C1 segment of cervical spinal cord (tissue), 14 donors: ENCODE measurements at regions not wholly inside any gene's neighbourhood (a gene's known extent, or its start where the extent isn't known, plus 50 kb on each side); places are given as distances from the start of the nearest gene placed in this dataset.
A peak's percentile ranks its signal among the peaks of the same experiment; 100 is the strongest.
"Not testable (repeated sequence)": the region's sequence is repeated elsewhere in the genome, so short reads cannot be mapped to it uniquely, and the experiment has no call there.

Source experiments
- DNase-seq, 14 donors: peaks; one replicate each; lab custom pipeline; 2025; lab: John Stamatoyannopoulos, UW

DNA sequence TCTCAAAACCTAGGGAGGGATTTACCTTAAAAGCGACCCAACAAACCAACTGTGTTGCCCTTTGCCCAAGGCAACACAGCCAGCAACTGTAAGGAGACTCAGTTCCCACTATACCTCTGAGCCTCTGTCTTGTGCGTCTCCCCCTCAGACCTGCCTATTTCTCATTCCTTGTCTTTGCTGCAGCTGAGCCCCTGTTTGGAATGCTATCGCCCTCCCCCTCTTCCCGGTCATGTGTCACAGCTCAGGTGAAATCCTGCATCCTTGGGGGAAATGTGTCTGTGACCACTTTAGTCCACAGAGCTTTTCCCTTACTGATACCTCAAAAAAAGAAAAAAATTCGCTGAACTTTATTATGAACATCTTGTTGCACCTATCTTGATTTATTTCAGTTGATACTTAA is 52.0 kb upstream of the LRIG1 start:
- no peak for DNase-seq

DNA sequence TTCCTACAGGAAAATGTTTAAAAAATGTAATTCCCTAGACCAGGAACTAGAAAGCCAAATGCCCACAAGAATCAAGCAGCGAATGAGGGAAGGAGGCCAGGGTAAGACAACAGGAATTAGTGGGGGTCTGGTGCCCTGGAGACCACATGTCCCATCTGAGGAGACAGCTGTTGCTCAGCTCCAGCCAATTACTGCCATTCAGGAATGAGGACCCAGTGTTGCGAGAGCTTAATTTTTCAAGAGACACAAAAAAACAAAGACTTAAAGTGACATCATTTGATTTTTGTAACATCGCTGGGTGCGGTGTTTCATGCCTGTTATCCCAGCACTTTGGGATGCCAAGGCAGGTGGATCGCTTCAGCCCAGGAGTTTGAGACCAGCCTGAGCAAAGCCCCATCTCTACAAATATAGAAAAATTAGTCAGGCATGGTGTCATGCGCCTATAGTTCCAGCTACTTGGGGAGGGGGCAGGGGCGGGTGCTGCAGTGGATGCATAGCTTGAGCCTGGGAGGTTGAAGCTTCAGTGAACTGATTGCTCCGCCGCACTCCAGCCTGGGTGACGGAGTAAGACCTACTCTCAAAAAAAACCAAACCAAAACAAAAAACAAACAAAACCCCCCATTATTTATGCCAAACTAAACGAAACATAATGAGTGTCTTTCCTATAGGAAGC is 52.8 kb upstream of the LRIG1 start:
- DNase-seq, result no peak

DNA sequence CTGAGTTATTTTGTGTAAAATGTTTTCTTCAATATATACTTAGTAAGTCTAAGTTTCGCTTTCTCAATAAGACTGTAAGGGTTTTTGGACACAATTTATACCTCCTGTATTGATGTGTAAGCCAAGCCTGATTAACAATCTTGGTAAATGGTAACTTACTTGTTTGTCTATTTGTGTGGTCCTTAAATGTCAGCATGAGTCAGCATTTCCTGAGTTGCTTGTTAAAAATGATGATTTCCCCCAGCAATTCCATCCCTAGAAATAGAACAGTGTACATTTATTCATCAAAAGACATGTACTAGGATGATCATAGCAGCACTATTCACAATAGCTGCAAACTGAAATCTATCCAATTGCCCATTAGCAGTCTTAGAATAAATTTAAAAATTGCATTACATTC is 53.4 kb upstream of the LRIG1 start:
- no peak for DNase-seq

DNA sequence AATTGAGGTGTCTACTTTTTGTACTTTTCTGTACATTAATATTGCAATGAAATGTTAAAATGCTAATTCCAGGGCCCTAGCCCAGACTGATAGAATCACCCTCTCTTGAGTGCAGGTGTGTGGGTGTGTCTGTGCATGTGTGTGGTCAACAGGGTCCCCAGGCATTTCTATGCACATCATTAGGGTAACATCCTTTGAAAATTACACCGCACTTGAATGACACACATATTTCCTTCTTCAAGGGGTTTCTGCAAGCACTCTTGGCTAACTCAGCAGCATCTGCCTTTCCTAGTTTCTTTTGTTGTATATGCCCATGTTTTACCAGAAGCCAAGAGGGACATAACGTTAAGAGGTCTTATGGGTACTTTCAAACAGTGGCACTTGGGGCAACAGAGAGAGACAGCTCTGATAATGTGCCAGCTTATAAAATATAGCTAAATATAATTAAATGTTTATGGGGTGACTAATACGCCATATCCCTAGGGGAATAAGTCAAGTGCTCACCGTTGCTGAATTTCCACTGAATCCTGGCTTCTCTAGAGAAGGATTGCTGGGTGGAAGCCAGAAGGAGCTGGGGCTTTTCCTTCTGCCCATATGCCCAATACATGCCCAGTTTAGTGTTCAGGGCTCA is 54.5 kb upstream of the LRIG1 start:
- no peak for DNase-seq

DNA sequence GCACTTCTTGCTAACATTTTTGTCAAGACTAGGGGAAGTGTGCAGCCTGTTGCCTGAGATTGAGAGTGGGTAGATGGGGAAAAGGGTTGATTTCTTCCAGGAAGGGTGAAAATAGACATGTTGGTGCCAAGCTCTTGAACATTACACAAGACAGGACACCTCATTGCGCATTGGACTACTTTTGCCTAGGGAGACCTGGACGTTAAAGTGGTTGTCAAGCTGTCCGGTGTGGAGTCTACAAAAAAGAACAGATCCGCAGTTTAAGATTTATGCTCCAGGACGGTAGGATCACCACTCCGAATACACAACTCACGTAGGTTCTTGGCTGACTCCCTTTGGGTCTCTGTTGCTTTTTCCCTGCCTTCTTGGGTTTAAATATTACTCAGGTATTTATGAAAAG is 56.3 kb upstream of the LRIG1 start:
- no peak for DNase-seq

DNA sequence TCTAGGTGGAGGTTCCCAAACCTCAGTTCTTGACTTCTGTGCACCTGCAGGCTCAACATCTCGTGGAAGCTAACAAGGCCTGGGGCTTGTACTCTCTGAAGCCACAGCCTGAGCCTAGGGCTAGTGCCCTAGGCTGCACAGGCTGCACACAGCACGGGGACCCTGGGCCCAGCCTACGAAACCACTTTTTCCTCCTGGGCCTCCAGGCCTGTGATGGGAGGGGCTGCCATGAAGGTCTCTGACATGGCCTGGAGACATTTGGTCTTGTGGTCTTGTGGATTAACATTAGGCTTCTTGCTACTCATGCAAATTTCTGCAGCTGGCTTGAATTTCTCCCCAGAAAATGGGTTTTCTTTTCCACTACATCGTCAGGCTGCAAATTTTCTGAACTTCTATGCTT is 59.1 kb upstream of the LRIG1 start:
- DNase-seq, result not testable (repeated sequence)

DNA sequence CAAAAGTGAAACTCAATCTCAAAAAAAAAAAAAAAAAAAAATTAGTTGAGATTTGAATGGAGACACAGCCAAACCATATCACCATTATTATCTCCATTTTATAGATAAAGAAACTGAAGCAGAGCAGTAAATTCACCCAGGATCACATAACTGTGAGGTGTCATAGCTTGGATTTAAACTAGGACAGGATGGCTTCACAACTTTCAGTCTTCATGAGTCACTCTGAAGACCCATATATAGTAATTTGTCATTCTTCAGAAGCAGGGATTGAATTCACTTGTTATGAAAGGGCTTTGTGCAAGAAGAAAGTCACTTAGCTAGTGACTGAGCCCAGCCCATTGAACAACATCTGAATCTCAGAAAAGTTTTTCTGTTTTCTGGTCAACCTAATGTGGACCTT is 60.5 kb upstream of the LRIG1 start:
- DNase-seq, result no peak

DNA sequence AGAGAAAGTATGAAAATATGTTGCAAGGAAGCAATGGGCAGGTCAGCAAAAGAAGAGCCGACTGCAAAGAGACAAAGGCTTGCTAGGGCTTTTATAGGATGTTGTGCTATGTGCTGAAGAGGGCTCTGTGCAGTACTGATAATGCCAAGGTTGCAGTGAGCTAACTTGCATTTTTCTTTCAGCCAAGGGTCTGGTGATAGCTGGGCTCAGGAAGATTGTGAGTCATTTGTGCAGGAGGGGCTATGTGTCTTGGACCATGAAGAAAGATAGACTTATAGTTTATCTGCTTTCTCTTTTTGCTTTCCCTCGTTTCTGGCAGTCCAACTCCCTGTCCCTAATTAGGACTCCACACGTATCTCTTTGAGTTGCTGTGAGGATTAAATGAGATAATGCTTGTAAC is 64.5 kb upstream of the LRIG1 start:
- DNase-seq, result no peak

DNA sequence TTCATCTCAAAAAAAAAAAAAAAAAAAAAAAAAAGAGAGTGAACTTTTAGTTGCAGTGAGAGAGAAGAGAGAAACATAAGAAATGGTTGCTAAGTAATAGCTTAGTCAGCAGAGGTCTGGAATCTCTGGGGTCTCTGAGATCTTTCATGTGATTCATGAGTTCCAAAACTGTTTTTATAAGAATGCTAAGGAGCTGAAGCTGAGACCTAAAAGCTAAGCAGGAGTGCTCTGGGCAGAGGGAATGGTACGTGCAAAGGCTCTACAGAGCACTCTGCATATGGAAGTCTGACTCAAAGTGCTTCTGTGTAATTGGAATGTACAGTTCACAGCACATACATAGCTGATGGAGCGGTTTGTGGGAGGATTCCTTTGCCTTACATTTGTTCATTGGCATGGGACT is 66.3 kb upstream of the LRIG1 start:
- no peak for DNase-seq

DNA sequence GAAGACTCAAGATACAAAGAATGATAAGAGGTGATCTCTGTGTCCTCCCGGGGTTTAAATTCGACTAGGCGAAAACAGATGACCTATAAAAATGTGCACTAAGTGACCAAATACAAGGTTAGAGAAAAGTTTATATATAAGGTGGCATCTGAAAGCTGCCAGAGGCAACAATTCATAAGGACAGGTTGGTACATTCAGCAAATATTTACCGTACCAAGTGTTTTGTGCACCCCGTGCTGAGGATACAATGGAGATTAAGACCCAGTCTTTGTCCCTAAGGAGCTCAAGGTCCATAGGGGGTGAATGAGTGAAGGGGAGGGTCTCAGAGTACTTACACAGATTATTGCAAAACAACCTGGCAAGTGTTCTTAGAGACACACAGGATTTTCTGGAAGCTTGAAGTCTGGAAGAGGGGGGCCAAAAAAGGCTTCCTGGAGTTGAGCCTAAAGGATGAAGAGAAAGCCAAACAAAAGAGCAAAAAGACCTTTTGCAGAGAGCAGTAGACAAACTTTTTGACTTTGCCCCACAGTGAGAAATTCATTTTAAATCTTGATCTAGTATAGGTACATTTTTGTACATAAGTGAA is 71.4 kb upstream of the LRIG1 start:
- peak in 1 of 14 donors; percentile 5 for DNase-seq

DNA sequence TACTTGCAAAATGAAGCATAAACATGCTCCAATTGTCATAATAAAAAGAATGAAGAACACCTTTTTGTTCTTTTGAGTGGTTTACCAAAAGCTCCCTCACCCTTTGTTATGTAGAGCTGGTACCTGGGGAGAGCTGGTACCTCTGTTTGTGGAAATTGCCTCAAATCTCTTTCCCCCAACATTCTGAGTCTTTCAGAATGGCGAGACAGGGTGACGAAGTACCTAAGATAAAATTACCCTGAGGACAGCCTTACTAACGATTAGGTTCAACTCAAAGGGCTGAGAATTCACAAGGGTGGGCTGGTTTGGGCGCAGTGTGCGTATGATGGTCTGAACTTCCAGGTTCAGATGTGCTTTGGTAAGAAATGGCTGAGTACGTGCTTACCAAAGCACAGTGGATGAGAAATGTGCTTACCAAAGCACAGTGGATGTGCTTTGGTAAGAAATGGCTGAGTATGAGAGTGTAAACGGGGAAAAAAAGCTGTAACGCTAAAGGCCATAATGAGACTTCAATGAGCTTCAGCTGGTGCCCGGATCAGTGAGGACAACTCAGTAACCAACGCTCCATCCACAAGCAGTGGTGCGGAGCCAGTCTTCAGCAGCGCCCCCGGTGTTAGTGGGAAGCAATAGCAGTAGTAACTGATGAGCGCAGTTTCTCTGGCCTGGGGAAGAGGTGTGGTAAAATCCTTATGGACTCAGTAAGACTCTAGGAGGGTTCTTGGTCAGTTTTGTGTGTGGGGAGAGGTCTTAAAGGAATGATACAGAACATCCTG is 72.3 kb upstream of the LRIG1 start:
- DNase-seq, result no peak

DNA sequence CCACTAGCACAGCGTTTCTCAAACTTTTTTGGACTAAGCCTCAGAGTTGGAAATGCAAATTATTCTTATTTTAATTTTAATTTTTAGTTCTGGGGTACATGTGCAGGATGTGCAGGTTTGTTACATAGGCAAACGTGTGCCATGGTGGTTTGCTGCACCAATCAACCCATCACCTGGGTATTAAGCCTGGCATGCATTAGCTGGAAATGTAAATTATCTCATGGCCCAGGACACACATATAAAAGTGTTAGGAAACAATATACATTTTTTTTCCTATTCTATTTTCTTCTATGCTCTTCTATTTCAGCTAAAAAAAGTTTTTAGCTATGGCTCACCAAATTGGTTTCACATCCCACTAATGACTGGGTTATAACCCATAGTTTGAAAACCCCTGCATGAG is 73.3 kb upstream of the LRIG1 start:
- DNase-seq, result no peak

DNA sequence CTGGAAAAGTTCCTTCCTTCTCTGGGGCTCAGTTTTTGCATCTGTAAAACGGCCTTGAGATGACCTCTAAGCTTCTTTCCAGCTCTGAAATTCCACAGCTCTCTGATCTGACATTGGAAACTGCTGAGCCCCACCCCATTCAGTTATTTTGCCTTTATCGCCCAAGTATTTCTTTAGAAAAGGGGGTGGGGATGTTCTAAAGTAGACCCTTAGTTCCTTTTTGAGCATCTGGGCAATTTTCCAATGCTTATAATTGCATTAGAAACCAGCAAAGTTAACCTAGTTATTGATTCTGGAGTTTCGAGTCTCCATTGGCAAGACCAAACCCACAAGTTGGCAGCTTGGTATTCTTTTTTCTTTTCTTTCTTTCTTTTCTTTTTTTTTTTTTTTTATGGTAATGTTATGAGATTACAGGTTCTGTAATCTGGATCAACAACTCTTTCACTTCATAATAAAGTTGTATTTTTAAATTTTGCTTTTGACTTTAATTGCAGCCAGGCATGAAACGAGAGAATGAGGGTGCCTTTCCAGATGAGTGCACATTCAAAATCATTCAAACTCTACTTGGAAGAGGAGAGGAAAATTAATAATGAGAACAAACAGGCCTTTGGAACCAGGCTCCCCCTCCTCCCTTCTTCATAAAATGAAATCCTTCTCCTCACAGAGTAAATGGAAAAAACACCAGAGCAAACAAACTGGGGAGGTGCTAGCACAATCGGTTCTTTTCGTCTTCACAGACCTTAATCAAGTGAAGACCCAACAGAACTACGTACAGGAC is 76.8 kb upstream of the LRIG1 start:
- peak in 1 of 14 donors; percentile 6 for DNase-seq

DNA sequence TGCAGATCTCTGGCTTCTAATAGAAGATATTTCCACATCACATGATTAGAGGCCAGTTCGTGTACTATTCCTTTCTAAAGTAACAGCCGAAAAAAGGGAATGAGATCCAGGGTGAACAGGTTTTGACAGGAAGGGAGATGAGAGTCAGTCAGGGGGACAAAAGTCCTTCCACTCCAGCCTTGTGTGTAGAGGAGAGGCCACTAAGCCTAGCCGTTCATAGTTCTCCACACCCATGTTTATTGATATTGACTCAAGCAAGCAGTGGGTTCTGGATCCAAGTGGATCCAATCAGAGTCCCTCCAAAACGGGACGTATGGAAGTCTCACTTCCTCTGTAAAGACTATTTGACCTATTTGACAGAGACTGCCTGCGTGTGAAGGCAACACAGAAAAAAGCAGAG is 80.4 kb upstream of the LRIG1 start:
- no peak for DNase-seq

DNA sequence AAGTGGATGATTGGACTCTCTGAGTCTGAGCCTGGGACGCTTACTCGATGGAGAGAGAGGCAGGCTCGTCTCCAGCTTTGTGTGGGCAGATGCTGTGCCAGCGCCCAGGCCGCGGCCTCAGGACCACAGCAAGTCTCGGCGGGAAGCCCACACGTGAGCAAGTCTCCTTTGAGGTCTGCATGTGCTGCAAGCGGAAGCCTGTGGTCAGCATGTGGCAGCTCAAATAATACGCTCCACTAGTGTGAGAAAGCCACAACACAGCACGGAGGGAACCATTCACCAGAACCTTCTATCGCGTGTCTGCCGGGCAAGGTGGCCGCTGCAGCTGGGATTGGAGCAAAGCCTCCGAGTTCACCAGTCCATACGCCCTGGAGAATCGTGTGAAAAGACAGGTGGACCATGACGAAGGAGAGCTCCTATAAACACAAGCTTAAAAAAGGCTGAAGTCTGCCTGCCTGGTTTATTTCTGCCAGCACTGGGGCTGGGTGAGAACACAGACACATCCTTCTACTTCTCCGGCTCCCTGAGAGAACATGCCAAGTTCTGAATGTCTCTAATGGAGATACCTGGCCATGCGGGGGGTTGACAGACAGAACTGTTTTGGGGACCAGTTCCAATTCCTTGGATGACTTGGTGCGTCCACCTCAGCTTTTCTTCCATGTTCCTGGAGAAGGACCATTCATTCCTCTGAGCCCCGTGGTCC is 82.0 kb upstream of the LRIG1 start:
- DNase-seq, result no peak

DNA sequence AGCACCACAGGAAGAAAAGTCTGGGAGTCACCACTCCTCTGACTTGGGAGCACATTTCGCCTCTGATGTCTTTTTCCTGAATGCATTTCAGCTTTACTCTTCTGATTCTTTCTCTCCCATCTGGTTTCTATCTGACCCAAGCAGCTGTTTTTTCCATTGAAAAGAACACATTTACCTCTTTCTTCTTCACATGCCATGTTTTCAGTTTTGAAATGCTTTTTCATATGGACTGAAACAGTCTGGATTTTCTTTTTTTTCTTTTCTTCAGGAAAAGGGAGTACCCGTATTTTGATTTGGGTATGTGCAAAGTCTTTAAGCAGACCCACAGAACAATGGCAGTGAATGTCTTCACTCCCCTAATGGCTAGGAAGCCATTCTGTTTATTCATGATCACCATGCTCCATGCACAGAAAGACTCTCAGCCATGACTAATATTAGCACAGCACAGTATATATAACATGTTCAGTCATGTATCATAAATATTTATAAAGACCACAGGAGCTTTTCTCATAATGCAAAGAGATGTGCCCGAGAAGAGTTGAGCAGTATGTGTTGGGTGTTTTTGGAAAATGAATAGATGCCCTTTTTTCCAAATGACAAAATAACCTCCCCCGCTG is 82.7 kb upstream of the LRIG1 start:
- no peak for DNase-seq

DNA sequence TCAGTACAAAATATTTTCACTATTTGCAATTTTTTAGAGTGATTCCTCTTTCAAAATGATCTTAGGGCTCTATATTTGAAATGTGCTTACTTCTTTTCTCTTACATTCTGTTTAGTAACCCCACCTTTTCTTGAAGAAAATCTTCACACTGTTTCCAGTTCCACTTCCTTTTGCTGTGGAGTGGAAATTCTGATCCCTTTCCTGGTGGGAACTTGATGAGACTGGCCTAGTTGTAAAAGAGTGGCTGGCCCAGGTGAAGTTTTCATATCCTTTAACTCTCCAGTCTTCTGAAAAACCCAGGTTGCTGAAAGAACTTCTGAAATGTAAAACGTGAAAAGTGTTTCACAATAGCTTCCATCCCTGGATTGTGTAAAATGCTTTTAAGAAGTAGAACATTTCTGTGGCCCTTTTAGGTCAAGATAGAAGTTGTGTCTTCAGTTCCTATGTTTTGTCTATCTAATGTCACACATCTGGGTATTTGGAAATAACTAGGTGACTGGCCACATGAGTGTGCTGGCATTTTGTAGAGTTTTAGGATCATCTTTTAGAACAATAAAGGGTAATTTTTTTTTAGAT is 84.8 kb upstream of the LRIG1 start:
- DNase-seq, result no peak

DNA sequence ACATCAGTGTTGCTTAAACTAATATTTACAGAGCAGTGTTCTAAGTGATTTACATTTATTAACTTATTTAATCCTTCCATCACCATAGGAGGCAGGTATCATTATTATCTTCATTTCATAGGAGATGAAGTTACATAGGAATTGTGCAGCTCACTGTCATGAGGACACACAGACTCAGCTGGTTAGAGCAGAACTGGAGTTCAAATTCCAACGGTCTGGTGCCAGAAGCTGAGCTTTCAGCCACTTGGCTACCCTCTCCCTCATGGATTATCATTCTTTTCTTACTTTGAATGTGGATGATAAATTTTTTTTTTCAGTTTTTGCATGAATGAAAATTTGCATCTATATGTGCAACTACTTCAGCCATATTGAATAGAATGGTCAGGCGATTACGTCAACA is 86.0 kb upstream of the LRIG1 start:
- DNase-seq, result no peak

DNA sequence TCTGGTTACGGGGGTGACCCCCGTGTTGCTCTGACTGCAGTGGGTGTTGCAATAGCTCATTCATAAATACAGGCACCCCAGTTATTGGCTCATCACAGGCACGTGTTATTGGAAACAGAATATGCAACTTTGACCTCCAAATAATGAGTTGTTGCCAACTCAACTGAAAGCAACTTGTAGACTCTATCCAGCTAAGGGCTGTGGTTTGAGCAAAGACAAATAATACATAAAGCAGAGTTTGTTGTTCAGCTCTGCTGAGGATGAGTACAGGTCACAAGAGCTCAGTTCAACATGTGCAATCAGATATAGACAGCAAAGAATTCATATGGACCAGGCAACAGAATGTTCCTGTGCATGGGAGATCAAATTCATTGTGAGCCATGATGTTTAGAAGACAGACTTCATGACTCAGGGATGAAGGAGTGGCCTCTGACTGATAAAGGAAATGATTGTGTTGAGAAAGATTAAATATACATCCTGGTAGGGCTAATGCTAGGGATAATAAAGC is 87.6 kb upstream of the LRIG1 start:
- no peak for DNase-seq
